GM21526 (cell line): ENCODE measurements at regions not wholly inside any gene's neighbourhood (a gene's known extent, or its start where the extent isn't known, plus 50 kb on each side); places are given as distances from the start of the nearest gene placed in this dataset.

ENCODE experiments used
- ATAC-seq: cut with Tn5 transposase; IDR thresholded peaks from one replicate; pipeline ENCODE4 v1.9.1; 2021; ENCODE audit warnings: moderate library complexity; ENCODE audit not compliant: unreplicated experiment, low FRiP score

DNA sequence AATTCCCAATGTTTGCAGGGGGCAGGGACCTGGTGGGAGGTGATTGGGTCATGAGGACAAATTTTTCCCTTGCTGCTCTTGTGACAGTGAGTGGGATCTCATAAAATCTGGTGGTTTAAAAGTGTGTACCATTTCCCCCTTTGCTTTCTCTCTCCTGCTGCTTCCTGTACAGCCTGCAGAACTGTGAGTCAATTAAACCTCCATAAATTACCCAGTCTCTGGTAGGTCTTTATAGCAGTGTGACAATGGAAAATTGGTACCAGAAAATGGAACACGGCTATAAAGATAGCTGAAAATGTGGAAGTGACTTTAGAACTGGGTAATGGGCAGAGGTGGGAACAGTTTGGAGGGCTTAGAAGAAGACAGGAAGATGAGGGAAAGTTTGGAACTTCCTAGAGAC is 108.7 kb upstream of the NPFFR2 start:
- ATAC-seq = no peak

DNA sequence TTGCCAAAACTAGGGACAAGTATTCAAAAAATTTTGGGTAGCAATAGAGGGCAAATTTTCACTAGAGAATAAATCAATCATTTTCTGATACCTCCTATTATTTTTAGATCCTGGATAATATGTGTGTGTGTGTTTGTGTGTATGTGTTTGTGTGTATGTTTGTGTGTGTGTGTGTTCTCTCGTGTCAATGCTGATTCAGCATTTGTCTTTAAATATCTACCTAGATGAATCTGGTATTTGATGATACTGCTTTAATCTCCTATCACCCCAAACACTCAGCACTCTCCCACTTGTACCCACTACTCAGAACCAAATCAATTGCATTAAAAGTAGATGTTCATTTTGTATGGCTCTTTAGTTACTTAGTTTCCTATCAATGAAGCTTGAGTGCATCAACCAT is 101.3 kb upstream of the NPFFR2 start:
- no peak for ATAC-seq

DNA sequence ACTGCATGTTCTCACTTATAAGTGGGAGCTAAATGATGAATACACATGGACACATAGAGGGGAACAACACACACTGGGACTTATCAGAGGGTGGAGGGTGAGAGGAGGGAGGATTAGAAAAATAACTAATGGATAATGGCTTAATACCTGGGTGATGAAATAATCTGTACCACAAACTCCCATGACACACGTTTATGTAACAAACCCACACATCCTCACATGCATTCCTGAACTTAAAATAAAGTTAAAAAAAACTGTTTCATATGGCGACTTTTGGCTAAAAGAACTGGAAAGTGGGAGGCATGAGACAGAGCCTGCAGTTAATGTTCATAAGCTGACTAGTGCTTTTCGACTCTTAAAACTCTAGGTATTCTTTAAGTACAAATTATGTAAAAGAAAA is 98.9 kb upstream of the NPFFR2 start:
- no peak for ATAC-seq

DNA sequence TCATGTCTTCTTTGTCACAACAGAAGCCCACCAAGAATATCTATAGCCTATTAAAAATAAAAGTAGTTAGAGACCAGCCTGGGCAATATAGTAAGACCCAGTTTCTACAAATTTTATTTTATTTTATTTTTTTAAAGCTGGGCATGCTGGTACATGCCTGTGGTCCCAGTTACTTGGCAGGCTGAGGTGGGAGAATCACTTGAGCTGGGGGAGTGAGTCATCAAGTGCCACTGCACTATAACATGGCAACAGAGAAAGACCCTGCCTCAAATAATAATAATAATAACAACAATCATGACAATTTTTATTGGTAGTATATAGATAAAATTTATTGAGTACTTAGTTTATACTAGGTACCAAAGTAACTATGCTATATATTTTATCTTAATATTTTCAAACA is 93.0 kb upstream of the NPFFR2 start:
- no peak for ATAC-seq

DNA sequence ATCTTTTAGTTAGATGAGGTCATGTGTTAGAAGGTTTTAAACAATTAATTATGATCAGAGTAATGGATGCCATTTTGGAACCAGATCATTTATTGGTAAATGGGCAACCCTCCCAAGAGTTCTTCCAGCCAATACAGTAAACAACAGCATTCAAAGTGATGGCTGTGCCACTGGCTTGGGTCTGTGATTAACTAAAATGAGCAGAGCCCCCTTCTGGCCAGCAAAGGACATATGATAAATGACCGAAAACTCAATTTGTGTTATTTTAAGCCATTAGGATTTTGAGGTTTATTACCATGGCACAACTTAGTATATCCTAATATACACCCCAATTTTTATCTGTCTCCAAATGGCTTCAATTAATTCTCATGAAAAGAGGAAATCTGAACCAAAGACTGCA is 90.8 kb upstream of the NPFFR2 start:
- peak; percentile 72 for ATAC-seq

DNA sequence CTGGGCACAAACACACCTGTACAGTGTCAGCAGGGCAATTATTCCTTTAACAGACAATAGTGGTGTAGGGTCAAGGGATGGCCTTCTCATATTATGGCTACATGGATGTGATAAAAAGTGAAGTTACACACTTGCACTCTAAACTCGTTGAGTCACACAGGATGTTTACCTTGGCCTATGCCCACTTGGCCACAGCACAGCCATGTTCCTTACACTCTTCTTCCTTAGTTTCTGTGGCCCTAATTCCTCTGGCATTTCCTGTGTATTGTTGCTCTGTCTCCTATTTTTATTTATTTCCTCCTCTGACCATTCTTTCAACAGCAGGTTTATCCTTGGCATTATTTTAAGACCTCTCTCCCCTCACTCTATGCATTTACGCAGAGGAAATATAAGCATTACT is 86.8 kb upstream of the NPFFR2 start:
- ATAC-seq = no peak

DNA sequence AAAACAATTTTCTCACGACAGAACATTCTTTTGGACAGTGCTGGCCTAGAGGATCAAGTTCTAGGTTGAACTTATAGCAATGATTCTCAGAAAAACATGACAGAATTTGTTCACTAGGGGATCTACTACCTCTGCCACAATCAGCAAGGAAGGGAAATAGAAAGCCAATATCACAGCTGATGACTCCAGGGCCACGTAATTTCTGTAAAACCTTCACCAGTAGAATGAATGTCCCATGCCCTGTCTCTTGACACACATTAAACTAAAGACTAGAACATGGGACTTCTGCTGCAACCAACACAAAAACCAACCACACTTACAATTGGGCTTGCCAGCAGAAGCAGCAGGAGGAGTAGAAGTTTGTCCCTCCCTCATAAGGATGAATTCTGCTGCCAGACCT is 86.0 kb upstream of the NPFFR2 start:
- no peak for ATAC-seq

DNA sequence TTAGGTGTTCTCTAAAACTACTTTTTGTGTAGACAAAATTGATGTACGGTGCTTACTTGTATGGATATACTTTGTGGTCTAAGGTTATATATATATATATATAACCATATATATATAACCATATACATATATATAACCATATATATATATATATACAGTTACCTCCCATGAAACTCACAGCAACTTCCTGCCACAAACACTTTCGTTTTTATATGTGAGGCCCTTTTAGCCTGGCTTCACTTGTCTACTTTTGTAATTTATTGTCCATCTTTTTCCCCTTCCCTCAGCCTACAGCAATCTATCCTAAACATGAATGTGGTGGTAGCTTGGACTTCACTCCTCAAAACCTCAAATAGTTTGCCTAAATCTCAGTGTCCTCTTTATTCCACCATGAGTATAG is 72.8 kb upstream of the NPFFR2 start:
- no peak for ATAC-seq

DNA sequence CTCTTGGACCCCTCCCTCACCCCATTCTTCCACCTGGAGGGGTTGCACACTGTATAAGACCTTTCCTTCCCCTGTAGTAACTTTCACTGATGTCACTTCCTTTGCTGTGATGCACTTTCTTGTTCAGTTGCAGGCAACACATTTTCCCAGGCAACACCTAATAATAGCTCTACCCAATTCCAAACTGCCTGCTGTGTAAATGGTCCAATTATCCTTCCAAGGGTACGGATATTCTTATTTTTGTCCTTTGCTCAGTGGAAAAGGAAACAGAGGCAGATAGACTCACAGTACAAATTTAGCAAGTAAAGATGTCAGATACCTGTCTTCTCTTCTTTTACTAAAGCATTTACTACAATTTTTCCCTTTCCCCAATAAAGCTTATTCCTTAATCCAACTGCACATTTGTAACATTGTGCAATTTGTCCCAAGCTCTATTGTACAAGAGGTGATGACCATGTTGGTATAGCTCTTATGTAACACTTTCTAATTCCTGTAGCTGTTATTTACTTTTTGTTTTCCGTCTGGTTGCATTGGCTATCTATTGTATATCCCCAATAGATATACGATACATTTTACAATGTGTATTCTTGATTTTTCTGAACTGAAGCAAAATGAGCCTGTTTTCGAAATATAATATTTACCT is 69.1 kb upstream of the NPFFR2 start:
- ATAC-seq = no peak

DNA sequence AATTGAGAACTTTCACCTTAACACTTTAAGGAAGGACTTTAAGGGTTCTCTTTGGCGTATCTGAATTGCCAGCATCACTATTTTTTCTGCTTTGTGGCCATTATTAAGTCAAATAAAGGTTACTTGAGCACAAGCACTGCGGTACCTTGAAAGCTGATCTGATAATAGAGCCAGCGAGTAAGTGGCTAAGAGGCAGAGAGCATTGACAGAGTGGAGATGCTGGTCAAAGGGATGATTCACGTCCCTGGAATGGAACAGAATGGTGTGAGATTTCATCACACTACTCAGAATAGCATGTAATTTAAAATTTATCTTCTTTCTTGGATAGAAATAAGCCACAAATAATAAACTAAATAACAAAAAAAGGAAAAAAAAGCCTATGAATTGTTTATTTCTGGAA is 57.1 kb upstream of the NPFFR2 start:
- ATAC-seq = no peak

DNA sequence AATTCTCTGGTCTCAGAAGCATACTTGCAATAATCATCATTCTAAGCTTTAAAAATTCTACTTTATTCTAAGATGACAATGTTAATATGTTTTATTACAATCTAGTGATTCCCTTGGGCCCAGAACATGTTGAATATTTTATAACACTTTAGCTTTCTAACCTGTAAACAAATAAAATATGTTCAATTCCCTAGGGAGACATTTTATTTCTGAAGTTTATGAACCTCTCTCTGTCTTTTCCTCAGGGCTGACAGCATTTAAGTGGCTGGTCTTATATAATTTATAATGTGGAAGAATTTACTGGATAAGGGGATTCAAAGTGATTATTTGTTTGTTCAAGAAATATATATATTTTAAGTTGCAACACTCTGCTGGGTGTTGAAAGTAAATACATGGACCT is 55.3 kb upstream of the NPFFR2 start:
- no peak for ATAC-seq

DNA sequence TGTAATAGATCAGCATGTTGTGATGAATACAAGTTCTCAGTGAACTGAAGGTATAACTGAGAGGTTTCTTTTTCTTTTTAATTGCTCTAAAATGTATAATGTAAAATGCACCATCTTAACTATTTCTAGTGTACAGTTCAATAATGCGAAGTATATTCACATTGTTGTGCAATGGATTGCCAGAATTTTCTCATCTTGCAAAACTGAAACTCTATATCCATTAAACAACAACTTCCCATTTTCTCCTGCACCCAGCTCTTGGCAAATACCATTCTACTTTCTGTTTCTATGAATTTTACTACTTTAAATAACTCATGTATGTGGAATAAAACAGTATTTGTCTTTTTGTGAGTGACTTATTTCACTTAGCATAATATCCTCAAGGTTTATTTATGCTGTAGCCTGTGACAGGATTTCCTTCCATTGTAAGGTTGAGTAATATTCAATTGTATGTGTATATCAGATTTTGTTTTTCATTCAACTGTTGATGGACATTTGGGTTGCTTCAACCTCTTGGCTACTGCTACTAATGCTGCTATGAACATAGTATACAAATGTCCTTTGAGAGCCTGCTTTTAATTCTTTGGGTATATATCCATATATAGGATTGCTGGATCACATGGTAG is 53.5 kb upstream of the NPFFR2 start:
- ATAC-seq = no peak

DNA sequence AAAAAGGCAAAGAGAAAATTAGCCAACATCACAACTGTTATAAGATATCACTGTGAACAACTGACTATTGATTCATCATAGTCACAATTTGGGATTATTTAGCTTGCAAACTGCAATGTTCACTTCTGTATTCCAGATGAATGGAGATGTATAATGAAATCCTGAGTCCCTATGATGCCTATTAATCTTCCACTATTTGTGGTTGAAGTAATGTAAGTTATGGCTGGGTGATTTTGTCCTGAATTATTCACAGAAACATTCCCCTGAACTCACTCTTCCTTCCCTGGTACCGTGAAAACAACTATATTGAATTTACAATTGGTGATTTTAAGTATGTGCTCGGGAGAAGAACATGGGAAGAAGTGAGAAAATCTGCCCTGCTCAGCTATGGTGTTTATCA is 50.8 kb upstream of the NPFFR2 start:
- no peak for ATAC-seq
